ENCODE measurements at regions not wholly inside any gene's neighbourhood (a gene's known extent, or its start where the extent isn't known, plus 50 kb on each side); places are given as distances from the start of the nearest gene placed in this dataset.
"Not testable (repeated sequence)": the region's sequence is repeated elsewhere in the genome, so short reads cannot be mapped to it uniquely, and the experiment has no call there.

- not testable (repeated sequence) for H3K4me3 Mint-ChIP-seq; H3K4me1 Mint-ChIP-seq (ENCODE audit: low read depth); H3K27ac Mint-ChIP-seq; H3K27me3 Mint-ChIP-seq; H3K36me3 Mint-ChIP-seq (ENCODE audit: low read depth)
- intact Hi-C loops (cut with micrococcal nuclease) = loop anchor here (10.0 kb wide), 1 partner anchor 59 kb away; no protein-coding TSS in a partner anchor
- peaks cover 20% of the 10 kb centered on the region for H3K9me3 Mint-ChIP-seq
Measured at GRCh38 chr1:188013222-188013849, 1184.6 kb downstream of the PLA2G4A start.

- H3K9me3 Mint-ChIP-seq = peaks cover 17% of the 10 kb centered on the region
- no peaks in the 10 kb centered on the region for H3K4me1 Mint-ChIP-seq (ENCODE audit: low read depth)
- H3K27ac Mint-ChIP-seq = no peak overlapping the region
- no peaks in the 10 kb centered on the region for H3K36me3 Mint-ChIP-seq (ENCODE audit: low read depth)
- intact Hi-C loops (cut with micrococcal nuclease) = loop anchor here (10.0 kb wide), 1 partner anchor 63 kb away; no protein-coding TSS in a partner anchor
- no peak overlapping the region for H3K4me3 Mint-ChIP-seq
- no peaks in the 10 kb centered on the region for H3K27me3 Mint-ChIP-seq
Measured at GRCh38 chr1:188017921-188018320, 1189.2 kb downstream of the PLA2G4A start.

GRCh38 chr1:188022661-188023060 lies 1193.9 kb downstream of the PLA2G4A start:
- Mint-ChIP-seq H3K4me1 (ENCODE audit: low read depth) (no peaks in the 10 kb centered on the region), H3K9me3 (peaks cover 24% of the 10 kb centered on the region), H3K27me3 (no peaks in the 10 kb centered on the region), H3K4me3 (no peak overlapping the region), H3K36me3 (ENCODE audit: low read depth) (no peaks in the 10 kb centered on the region), H3K27ac (no peak overlapping the region)
- intact Hi-C loops (cut with micrococcal nuclease) = no loop called here

- Mint-ChIP-seq H3K27me3 (no peaks in the 10 kb centered on the region), H3K4me3 (no peak overlapping the region), H3K36me3 (ENCODE audit: low read depth) (no peaks in the 10 kb centered on the region), H3K9me3 (peaks cover 25% of the 10 kb centered on the region), H3K27ac (no peak overlapping the region), H3K4me1 (ENCODE audit: low read depth) (no peaks in the 10 kb centered on the region)
- intact Hi-C loops (cut with micrococcal nuclease) = no loop called here
Measured at GRCh38 chr1:188023206-188023605, 1194.5 kb downstream of the PLA2G4A start.

GRCh38 chr1:188027613-188028012 lies 1198.9 kb downstream of the PLA2G4A start:
- no peak overlapping the region for H3K4me3 Mint-ChIP-seq

GRCh38 chr1:188037572-188037971 lies 1208.8 kb downstream of the PLA2G4A start:
- intact Hi-C loops (cut with micrococcal nuclease); H3K4me1 Mint-ChIP-seq (ENCODE audit: low read depth): not testable (repeated sequence)
- H3K9me3 Mint-ChIP-seq = peaks cover 31% of the 10 kb centered on the region

More at GRCh38 chr1:188027613-188028012, 1198.9 kb downstream of the PLA2G4A start:
- no peaks in the 10 kb centered on the region for H3K36me3 Mint-ChIP-seq (ENCODE audit: low read depth)
- intact Hi-C loops (cut with micrococcal nuclease) = no loop called here
- H3K4me1 Mint-ChIP-seq (ENCODE audit: low read depth) = no peaks in the 10 kb centered on the region
- peaks cover 12% of the 10 kb centered on the region for H3K9me3 Mint-ChIP-seq
- no peak overlapping the region for H3K27ac Mint-ChIP-seq
- no peaks in the 10 kb centered on the region for H3K27me3 Mint-ChIP-seq

GRCh38 chr1:188043536-188044245 lies 1214.9 kb downstream of the PLA2G4A start:
- Mint-ChIP-seq H3K9me3 (peaks cover 2% of the 10 kb centered on the region), H3K4me3 (no peak overlapping the region), H3K36me3 (ENCODE audit: low read depth) (no peaks in the 10 kb centered on the region), H3K4me1 (ENCODE audit: low read depth) (no peaks in the 10 kb centered on the region), H3K27ac (no peak overlapping the region), H3K27me3 (no peaks in the 10 kb centered on the region)
- intact Hi-C loops (cut with micrococcal nuclease) = no loop called here

More at GRCh38 chr1:188037572-188037971, 1208.8 kb downstream of the PLA2G4A start:
- H3K36me3 Mint-ChIP-seq (ENCODE audit: low read depth); H3K27me3 Mint-ChIP-seq; H3K27ac Mint-ChIP-seq; H3K4me3 Mint-ChIP-seq: not testable (repeated sequence)

- Mint-ChIP-seq H3K4me3 (no peak overlapping the region), H3K27me3 (no peaks in the 10 kb centered on the region), H3K9me3 (peaks cover 13% of the 10 kb centered on the region), H3K36me3 (ENCODE audit: low read depth) (no peaks in the 10 kb centered on the region), H3K4me1 (ENCODE audit: low read depth) (no peaks in the 10 kb centered on the region), H3K27ac (no peak overlapping the region)
- intact Hi-C loops (cut with micrococcal nuclease) = no loop called here
Measured at GRCh38 chr1:188050250-188050649, 1221.5 kb downstream of the PLA2G4A start.

- Mint-ChIP-seq H3K27ac (no peak overlapping the region), H3K4me1 (ENCODE audit: low read depth) (no peaks in the 10 kb centered on the region), H3K36me3 (ENCODE audit: low read depth) (no peaks in the 10 kb centered on the region), H3K27me3 (no peaks in the 10 kb centered on the region), H3K9me3 (peaks cover 29% of the 10 kb centered on the region), H3K4me3 (no peak overlapping the region)
- intact Hi-C loops (cut with micrococcal nuclease) = no loop called here
Measured at GRCh38 chr1:188056011-188056410, 1227.3 kb downstream of the PLA2G4A start.

GRCh38 chr1:188058801-188059200 lies 1230.1 kb downstream of the PLA2G4A start:
- H3K9me3 Mint-ChIP-seq = peaks cover 37% of the 10 kb centered on the region
- intact Hi-C loops (cut with micrococcal nuclease) = no loop called here
- no peaks in the 10 kb centered on the region for H3K4me1 Mint-ChIP-seq (ENCODE audit: low read depth)
- H3K36me3 Mint-ChIP-seq (ENCODE audit: low read depth) = no peaks in the 10 kb centered on the region
- H3K27ac Mint-ChIP-seq = no peak overlapping the region
- no peak overlapping the region for H3K4me3 Mint-ChIP-seq
- H3K27me3 Mint-ChIP-seq = no peaks in the 10 kb centered on the region

- Mint-ChIP-seq H3K36me3 (ENCODE audit: low read depth) (no peaks in the 10 kb centered on the region), H3K4me3 (no peak overlapping the region), H3K27me3 (no peaks in the 10 kb centered on the region), H3K9me3 (peaks cover 66% of the 10 kb centered on the region), H3K4me1 (ENCODE audit: low read depth) (no peaks in the 10 kb centered on the region), H3K27ac (no peak overlapping the region)
- intact Hi-C loops (cut with micrococcal nuclease) = no loop called here
Measured at GRCh38 chr1:188061881-188062280, 1233.1 kb downstream of the PLA2G4A start.

- no peaks in the 10 kb centered on the region for H3K36me3 Mint-ChIP-seq (ENCODE audit: low read depth)
- H3K27me3 Mint-ChIP-seq = no peaks in the 10 kb centered on the region
- no peak overlapping the region for H3K27ac Mint-ChIP-seq
- H3K9me3 Mint-ChIP-seq = peaks cover 66% of the 10 kb centered on the region
- intact Hi-C loops (cut with micrococcal nuclease) = no loop called here
- H3K4me3 Mint-ChIP-seq = no peak overlapping the region
- H3K4me1 Mint-ChIP-seq (ENCODE audit: low read depth) = no peaks in the 10 kb centered on the region
Measured at GRCh38 chr1:188062456-188062855, 1233.7 kb downstream of the PLA2G4A start.

GRCh38 chr1:188065917-188066316 lies 1237.2 kb downstream of the PLA2G4A start:
- intact Hi-C loops (cut with micrococcal nuclease) = no loop called here
- H3K4me1 Mint-ChIP-seq (ENCODE audit: low read depth) = no peaks in the 10 kb centered on the region
- no peaks in the 10 kb centered on the region for H3K27me3 Mint-ChIP-seq
- H3K4me3 Mint-ChIP-seq = no peak overlapping the region
- H3K27ac Mint-ChIP-seq = no peak overlapping the region
- H3K9me3 Mint-ChIP-seq = peaks cover 84% of the 10 kb centered on the region
- H3K36me3 Mint-ChIP-seq (ENCODE audit: low read depth) = no peaks in the 10 kb centered on the region

GRCh38 chr1:188070848-188071247 lies 1242.1 kb downstream of the PLA2G4A start:
- H3K36me3 Mint-ChIP-seq (ENCODE audit: low read depth) = no peaks in the 10 kb centered on the region
- H3K9me3 Mint-ChIP-seq = peaks cover 81% of the 10 kb centered on the region
- H3K27ac Mint-ChIP-seq = no peak overlapping the region
- no peaks in the 10 kb centered on the region for H3K27me3 Mint-ChIP-seq
- intact Hi-C loops (cut with micrococcal nuclease) = no loop called here
- H3K4me1 Mint-ChIP-seq (ENCODE audit: low read depth) = no peaks in the 10 kb centered on the region
- H3K4me3 Mint-ChIP-seq = no peak overlapping the region

Data from dendritic cell treated with granulocyte-macrophage colony-stimulating factor and Interleukin-4, amounts not matched to agents 40 ng/mL and 50 ng/mL, for 4 days (primary cell).